ENCODE measurements at regions not wholly inside any gene's neighbourhood (a gene's known extent, or its start where the extent isn't known, plus 50 kb on each side); places are given as distances from the start of the nearest gene placed in this dataset.

GRCh38 chr22:49704345-49705215 lies 123.1 kb downstream of the BRD1 start:
- TF ChIP-seq GATA3 (IDR thresholded peaks at IDR 0.05; ENCODE audit: low read depth, low read length) (no peak), GATA2 (IDR thresholded peaks at IDR 0.05; ENCODE audit: low read depth, low read length) (peak; percentile 43; the same call in 1 of the 2 replicates)
